DMS 273 (cell line): ENCODE measurements at regions not wholly inside any gene's neighbourhood (a gene's known extent, or its start where the extent isn't known, plus 50 kb on each side); places are given as distances from the start of the nearest gene placed in this dataset.
A peak's percentile ranks its signal among the peaks of the same experiment; 100 is the strongest.
"Not testable (repeated sequence)": the region's sequence is repeated elsewhere in the genome, so short reads cannot be mapped to it uniquely, and the experiment has no call there.

ENCODE experiments used
- DNase-seq: peaks from one replicate; lab custom pipeline; 2025; ENCODE audit not compliant: unreplicated experiment; lab: John Stamatoyannopoulos, UW

- peak; percentile 58 for DNase-seq
These were observed 51.2 kb upstream of the SEC16B start for GRCh38 chr1:178020968-178021640.

- no peak for DNase-seq
These were observed 52.1 kb upstream of the SEC16B start for GRCh38 chr1:178021950-178022349.

GRCh38 chr1:178023181-178023618, 53.3 kb upstream of the SEC16B start:
- DNase-seq = no peak

GRCh38 chr1:178024504-178024903, 54.6 kb upstream of the SEC16B start:
- no peak for DNase-seq

- no peak for DNase-seq
These were observed 55.9 kb upstream of the SEC16B start for GRCh38 chr1:178025613-178026356.

- DNase-seq = no peak
These were observed 59.1 kb upstream of the SEC16B start for GRCh38 chr1:178028841-178029481.

GRCh38 chr1:178030467-178030866, 60.6 kb upstream of the SEC16B start:
- no peak for DNase-seq

GRCh38 chr1:178031856-178032320, 62.0 kb upstream of the RASAL2 start:
- peak; percentile 94 for DNase-seq

- no peak for DNase-seq
These were observed 60.9 kb upstream of the RASAL2 start for GRCh38 chr1:178033019-178033418.

- DNase-seq = no peak
These were observed 59.2 kb upstream of the RASAL2 start for GRCh38 chr1:178034676-178035075.

GRCh38 chr1:178036090-178036489, 57.8 kb upstream of the RASAL2 start:
- no peak for DNase-seq

- peak; percentile 88 for DNase-seq
These were observed 56.2 kb upstream of the RASAL2 start for GRCh38 chr1:178037510-178038253.

GRCh38 chr1:178038372-178038771, 55.5 kb upstream of the RASAL2 start:
- DNase-seq = no peak

GRCh38 chr1:178039891-178040290, 54.0 kb upstream of the RASAL2 start:
- no peak for DNase-seq

GRCh38 chr1:178043940-178044339, 50.0 kb upstream of the RASAL2 start:
- DNase-seq = not testable (repeated sequence)
